ENCODE measurements at regions not wholly inside any gene's neighbourhood (a gene's known extent, or its start where the extent isn't known, plus 50 kb on each side); places are given as distances from the start of the nearest gene placed in this dataset.

DNA sequence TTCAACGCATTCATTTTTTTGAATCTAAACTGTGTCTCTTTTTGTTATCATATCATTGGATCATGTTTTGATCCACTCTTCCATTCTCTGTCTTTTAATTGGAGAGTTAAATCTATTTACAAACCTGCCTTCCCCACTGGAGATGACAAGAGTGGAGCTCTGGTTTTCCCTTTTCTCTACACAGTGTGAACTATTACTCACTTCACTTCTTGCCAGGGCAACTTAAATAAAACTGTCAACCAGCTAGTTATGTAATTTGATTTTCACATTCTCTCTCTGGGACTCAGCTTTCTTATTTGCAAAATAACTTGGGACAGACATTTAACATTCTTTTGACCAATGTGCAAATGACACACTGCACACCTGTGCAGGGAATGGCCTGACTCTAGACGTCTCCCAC is 230.8 kb upstream of the CST7 start:
- H3K36me3 Mint-ChIP-seq = no peaks in the 10 kb centered on the region
- H3K27ac Mint-ChIP-seq = no peak overlapping the region
- H3K4me3 Mint-ChIP-seq = no peak overlapping the region
- H3K27me3 Mint-ChIP-seq (ENCODE audit: low read depth in 3 of 3) = peaks cover 4 to 14% (median 6%) of the 10 kb centered on the region in 3 donors
- no peak for DNase-seq
- peaks cover 0 to 2% of the 10 kb centered on the region in 2 donors for H3K4me1 Mint-ChIP-seq
- H3K9me3 Mint-ChIP-seq = peaks cover 0 to 12% (median 8%) of the 10 kb centered on the region in 6 donors

DNA sequence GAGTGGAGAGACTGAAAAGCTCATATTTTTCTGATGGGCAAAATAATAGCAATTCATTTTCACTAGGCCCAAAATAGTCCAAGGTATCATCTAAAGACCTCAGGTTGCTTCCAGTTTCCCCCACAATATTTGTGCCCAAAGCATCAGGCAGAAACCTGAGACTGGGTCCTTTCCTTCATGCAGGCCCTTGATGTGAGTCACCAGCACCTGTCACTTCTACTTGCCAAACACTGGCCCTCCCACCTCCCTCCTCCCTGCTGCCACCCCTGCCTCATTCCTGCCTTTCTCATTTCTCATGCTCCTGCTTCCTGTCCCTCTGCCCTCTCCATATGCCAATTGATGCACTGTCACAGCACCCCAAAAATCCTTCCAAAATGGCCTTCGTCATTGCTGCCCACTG is 230.4 kb upstream of the CST7 start:
- H3K4me3 Mint-ChIP-seq = no peak overlapping the region
- H3K9me3 Mint-ChIP-seq = peaks cover 0 to 7% (median 5%) of the 10 kb centered on the region in 6 donors
- DNase-seq = no peak
- H3K4me1 Mint-ChIP-seq = peaks cover 3 to 6% of the 10 kb centered on the region in 2 donors
- H3K36me3 Mint-ChIP-seq = no peaks in the 10 kb centered on the region
- peaks cover 4 to 14% (median 4%) of the 10 kb centered on the region in 3 donors for H3K27me3 Mint-ChIP-seq (ENCODE audit: low read depth in 3 of 3)
- H3K27ac Mint-ChIP-seq = no peak overlapping the region

DNA sequence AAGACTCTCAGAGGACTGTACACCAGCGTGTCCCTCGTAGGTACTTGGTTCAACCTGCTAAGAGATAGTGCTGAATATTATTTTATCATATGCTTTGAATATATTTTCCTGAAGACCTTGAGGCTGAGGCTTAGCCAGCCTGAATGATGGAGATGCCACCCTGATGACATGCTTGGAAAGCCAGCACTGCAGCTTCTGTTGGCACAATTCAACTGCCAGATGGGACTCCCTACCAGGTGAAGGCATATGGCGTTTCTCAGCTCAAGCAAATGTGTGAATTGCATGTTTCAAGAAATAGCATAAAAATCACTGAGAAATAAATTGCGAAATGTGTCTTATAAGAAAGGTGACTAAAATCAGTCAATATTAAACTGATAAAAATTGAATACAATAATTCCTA is 228.1 kb upstream of the CST7 start:
- no peak for DNase-seq
- peaks cover 3 to 14% (median 8%) of the 10 kb centered on the region in 3 donors for H3K27me3 Mint-ChIP-seq (ENCODE audit: low read depth in 3 of 3)
- no peaks in the 10 kb centered on the region for H3K36me3 Mint-ChIP-seq
- peaks cover 7 to 8% of the 10 kb centered on the region in 2 donors for H3K4me1 Mint-ChIP-seq
- H3K27ac Mint-ChIP-seq = no peak overlapping the region
- no peaks in the 10 kb centered on the region for H3K9me3 Mint-ChIP-seq
- no peak overlapping the region for H3K4me3 Mint-ChIP-seq

DNA sequence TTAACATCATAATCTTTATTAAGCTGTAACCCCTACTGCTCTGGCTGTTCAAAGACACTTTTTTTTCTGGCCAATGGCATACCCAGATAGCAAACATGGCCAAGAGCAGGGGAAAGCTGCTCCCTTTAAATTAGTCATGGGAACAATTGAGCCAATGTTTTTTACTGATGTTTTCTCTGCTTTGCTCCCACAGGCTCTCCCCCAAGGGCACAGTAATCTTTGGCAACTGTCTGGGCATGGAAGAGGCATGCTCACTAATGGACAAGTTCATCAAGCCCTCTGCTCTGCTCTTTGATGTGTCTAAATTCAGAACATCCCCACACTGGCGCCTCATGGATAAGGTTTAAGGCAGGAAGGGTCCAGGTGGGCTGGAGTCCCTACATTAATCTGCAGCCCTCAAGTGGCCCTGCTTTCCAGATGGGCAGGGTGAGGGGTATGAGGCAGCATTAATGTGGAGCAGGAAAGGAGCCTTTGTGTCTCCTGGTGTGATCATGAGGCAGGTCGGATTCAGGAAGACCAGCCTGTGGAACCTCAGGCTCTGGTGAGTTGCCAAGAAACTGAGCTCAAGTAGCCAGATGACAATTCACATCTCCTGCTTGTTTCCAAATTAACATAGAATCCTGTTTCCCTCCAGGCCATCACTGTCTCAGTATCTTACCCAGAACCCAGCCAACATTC is 227.0 kb upstream of the CST7 start:
- no peak for DNase-seq
- H3K9me3 Mint-ChIP-seq = no peaks in the 10 kb centered on the region
- H3K27me3 Mint-ChIP-seq (ENCODE audit: low read depth in 3 of 3) = peaks cover 3 to 14% (median 8%) of the 10 kb centered on the region in 3 donors
- H3K36me3 Mint-ChIP-seq = no peaks in the 10 kb centered on the region
- H3K4me1 Mint-ChIP-seq = peaks cover 7 to 8% of the 10 kb centered on the region in 2 donors
- H3K27ac Mint-ChIP-seq = no peak overlapping the region
- H3K4me3 Mint-ChIP-seq = no peak overlapping the region

DNA sequence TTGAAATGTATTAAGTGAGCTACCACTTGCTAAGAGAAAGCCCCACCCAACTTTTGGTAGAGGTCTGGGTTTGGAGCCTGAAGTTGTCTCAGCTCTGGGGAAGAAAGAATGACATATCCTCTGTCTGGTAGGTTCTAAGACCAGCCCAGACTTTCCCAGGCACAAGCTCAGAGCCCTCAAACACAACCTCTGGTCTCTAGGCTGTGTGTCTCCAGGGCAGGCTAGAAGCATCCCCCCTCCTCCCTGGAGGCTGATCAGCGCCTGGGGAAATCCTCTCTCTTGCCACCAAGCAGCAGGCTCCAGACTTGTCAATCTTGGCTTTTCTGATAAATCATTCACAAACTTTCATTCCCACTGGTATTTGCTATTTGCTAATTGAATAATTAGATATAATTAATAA is 226.5 kb upstream of the CST7 start:
- Mint-ChIP-seq H3K36me3 (no peaks in the 10 kb centered on the region), H3K27me3 (ENCODE audit: low read depth in 3 of 3) (peaks cover 3 to 14% (median 8%) of the 10 kb centered on the region in 3 donors), H3K27ac (no peak overlapping the region)

DNA sequence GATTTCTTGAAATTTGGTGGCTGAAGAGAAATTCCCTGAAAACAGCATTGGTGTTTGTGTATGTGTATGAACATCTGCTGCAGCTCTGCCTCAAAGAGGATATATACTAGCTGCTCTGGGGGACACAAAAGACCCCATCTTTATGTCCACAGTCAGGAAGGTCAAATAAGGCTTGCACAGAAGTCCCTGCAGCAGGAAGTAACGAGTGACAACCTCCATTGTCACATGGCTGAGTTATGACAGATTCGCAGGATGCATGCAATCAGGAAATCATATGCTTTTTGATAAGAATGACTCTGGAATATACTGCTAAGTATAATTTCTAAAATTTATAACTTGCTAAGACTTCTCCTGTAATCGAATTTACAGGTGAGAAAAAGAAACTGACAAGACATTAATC is 225.9 kb upstream of the CST7 start:
- Mint-ChIP-seq H3K4me3 (peak overlapping the region in 1 of 5 donors; percentile 31), H3K27ac (no peak overlapping the region)

More for the DNA sequence above, 226.5 kb upstream of the CST7 start:
- DNase-seq = no peak
- no peak overlapping the region for H3K4me3 Mint-ChIP-seq
- no peaks in the 10 kb centered on the region for H3K9me3 Mint-ChIP-seq
- H3K4me1 Mint-ChIP-seq = peaks cover 7 to 8% of the 10 kb centered on the region in 2 donors

DNA sequence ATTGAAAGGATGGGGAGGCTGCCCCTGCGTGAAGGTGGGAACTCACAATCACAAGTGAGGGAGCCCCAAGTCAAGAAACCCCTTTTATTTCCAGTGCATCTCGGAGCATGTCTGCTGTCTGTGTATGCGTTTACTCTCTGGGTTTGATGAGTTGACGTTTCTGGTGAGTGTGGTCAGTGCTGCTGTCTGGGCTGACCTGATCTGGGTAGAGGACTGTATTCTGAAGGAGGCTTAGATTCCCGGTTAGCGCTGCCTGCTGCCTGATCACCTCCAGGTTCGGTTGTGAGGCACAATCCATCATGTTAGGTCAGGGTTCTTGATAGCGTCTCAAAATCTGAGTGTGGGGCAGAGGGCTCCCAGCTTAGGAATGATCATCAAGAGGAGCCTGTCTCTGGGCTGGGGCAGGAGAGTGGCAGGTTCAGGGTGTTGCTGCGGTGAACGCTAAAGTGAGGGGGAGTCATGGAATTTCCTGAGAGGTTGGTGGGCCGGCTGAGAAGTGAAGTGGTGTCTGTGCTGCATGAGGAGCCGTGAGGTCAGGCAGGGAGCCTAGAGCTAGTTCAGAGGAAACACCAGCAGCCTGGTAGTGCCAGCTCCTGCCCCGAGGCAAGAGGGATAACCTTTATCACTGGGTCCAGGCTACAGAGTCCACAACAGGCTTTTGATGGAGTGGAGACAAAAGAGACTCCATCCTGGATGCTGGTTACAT is 225.3 kb upstream of the CST7 start:
- Mint-ChIP-seq H3K4me3 (no peak overlapping the region), H3K4me1 (peaks cover 7 to 8% of the 10 kb centered on the region in 2 donors), H3K36me3 (no peaks in the 10 kb centered on the region), H3K27ac (peak overlapping the region in 1 of 6 donors; percentile 5), H3K27me3 (ENCODE audit: low read depth in 3 of 3) (peaks cover 3 to 14% (median 7%) of the 10 kb centered on the region in 3 donors), H3K9me3 (no peaks in the 10 kb centered on the region)
- no peak for DNase-seq

More for the DNA sequence above, 225.9 kb upstream of the CST7 start:
- Mint-ChIP-seq H3K27me3 (ENCODE audit: low read depth in 3 of 3) (peaks cover 3 to 14% (median 7%) of the 10 kb centered on the region in 3 donors), H3K9me3 (no peaks in the 10 kb centered on the region), H3K36me3 (no peaks in the 10 kb centered on the region), H3K4me1 (peaks cover 7 to 8% of the 10 kb centered on the region in 2 donors)
- DNase-seq = no peak

DNA sequence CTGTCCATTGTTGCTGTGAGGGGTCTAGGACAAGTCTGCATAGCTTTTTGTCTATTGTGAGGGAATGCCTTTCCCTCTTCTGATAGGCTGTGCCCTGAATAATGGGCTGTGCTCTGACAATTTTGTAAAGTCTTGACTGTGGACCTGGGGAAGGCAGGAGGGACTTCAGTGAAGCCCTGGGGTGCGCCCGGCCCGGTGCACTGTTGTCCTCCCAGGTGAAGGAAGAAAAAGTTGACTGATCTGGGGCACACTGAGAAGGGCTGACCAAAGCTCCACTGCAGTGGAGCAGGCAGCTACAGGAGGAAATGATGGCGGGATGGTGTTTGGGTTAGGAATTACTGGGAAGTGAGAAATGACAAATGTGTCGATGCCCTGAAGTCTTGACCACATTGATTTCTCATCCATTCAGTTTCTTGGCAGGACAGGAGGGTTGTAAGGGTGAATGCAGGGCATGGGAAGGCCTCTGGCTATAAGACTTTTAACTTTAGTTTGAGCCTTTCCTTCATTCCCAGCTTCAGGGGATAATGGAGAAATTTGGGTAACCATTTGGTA is 224.0 kb upstream of the CST7 start:
- H3K4me1 Mint-ChIP-seq = peaks cover 7 to 8% of the 10 kb centered on the region in 2 donors
- no peak overlapping the region for H3K27ac Mint-ChIP-seq
- no peaks in the 10 kb centered on the region for H3K36me3 Mint-ChIP-seq
- H3K27me3 Mint-ChIP-seq (ENCODE audit: low read depth in 3 of 3) = peaks cover 3 to 7% (median 7%) of the 10 kb centered on the region in 3 donors
- DNase-seq = no peak
- no peaks in the 10 kb centered on the region for H3K9me3 Mint-ChIP-seq
- no peak overlapping the region for H3K4me3 Mint-ChIP-seq

DNA sequence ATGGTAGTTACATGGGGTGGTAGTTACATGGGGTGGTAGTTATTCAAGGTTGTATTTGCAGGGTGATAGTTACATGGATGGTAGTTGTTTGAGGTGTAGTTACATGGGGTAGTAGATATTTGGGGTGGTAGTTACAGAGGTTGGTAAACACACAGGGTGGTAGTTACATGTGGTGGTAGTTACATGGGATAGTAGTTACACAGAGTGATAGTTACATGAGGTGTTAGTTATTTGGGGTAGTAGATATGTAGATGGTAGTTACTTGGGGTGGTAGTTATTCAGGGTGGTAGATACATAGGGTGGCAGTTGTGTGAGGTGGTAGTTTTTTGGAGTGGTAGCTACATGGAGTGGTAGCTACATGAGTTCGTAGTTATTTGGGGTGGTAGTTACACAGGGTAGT is 221.3 kb upstream of the CST7 start:
- no peaks in the 10 kb centered on the region for H3K9me3 Mint-ChIP-seq
- no peak overlapping the region for H3K27ac Mint-ChIP-seq
- H3K36me3 Mint-ChIP-seq = no peaks in the 10 kb centered on the region
- H3K4me1 Mint-ChIP-seq = peaks cover 7 to 8% of the 10 kb centered on the region in 2 donors
- peaks cover 3 to 5% (median 3%) of the 10 kb centered on the region in 3 donors for H3K27me3 Mint-ChIP-seq (ENCODE audit: low read depth in 3 of 3)
- no peak overlapping the region for H3K4me3 Mint-ChIP-seq
- no peak for DNase-seq

DNA sequence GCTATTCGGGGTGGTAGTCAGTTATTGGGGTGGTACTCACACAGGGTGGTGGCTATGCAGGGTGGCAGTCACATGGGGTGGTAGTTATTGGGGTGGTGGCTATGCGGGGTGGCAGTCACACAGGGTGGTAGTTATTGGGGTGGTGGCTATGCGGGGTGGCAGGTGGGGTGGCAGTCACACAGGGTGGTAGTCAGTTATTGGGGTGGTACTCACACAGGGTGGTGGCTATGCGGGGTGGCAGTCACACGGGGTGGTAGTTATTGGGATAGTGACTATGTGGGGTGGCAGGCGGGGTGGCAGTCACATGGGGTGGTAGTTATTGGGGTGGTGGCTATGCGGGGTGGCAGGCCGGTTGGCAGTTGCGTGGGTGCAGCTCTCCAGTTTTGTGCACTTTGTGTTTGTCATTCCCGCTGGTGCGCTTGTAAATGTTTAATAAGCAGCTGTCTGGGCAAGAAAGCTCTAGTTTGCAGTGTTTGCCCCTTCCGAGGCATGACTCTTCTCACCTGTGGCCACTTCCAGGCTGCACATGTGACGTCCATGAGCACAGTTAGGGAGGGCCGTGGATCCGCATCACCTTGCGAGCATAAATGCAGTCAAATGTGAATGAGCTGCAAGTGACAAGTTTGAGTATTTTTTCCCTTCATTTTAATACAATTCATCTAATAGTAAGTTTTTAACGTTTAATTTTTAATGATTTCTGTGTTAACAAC is 219.0 kb upstream of the CST7 start:
- no peak overlapping the region for H3K4me3 Mint-ChIP-seq
- no peaks in the 10 kb centered on the region for H3K36me3 Mint-ChIP-seq
- peaks cover 0 to under 1% (median under 1%) of the 10 kb centered on the region in 3 donors for H3K27me3 Mint-ChIP-seq (ENCODE audit: low read depth in 3 of 3)
- H3K27ac Mint-ChIP-seq = no peak overlapping the region
- DNase-seq = no peak
- H3K4me1 Mint-ChIP-seq = no peaks in the 10 kb centered on the region
- H3K9me3 Mint-ChIP-seq = no peaks in the 10 kb centered on the region

DNA sequence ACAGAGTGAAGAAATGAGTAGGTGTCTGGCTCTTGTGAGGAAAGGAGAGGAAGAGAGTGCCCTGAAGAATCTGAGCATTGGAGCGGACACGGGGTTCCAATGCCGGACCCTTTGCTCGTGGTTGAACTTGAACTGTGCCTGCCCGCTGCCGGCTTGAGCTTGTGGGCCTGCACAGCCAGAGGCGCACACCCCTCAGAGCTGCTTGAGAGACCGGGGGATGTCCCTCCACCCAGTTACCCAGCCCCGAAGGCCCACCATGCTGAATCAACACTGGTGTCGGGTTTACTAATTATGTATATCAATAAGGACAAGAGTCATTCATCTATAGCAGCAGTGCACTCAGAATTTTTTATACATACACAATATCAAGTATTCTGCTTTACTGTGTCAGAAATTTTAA is 218.3 kb upstream of the CST7 start:
- no peak overlapping the region for H3K4me3 Mint-ChIP-seq
- H3K4me1 Mint-ChIP-seq = no peaks in the 10 kb centered on the region
- no peaks in the 10 kb centered on the region for H3K27me3 Mint-ChIP-seq (ENCODE audit: low read depth in 3 of 3)
- no peaks in the 10 kb centered on the region for H3K9me3 Mint-ChIP-seq
- H3K36me3 Mint-ChIP-seq = no peaks in the 10 kb centered on the region
- no peak for DNase-seq
- H3K27ac Mint-ChIP-seq = no peak overlapping the region

DNA sequence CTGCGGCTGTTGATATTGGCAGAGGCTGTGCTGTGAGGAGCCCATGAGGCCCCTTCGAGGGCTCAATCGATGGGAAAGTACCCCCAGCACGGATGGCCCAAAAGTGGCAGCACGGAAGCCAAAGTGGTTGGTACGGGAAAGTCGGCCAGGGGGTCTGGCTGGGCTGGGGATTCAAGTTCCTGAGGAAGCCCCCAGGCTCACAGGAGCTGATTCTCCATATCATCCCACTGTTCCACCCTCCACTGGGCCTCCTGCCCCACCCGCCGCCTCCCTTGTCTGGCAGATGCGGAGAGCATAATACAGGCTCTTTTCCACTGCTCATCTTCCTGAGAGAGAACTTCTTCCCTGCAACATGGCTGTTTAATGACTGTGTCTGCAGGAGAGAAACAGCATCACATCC is 217.8 kb upstream of the CST7 start:
- H3K4me1 Mint-ChIP-seq = no peaks in the 10 kb centered on the region
- no peaks in the 10 kb centered on the region for H3K9me3 Mint-ChIP-seq
- no peak overlapping the region for H3K27ac Mint-ChIP-seq
- H3K27me3 Mint-ChIP-seq (ENCODE audit: low read depth in 3 of 3) = no peaks in the 10 kb centered on the region
- DNase-seq = no peak
- H3K36me3 Mint-ChIP-seq = no peaks in the 10 kb centered on the region
- H3K4me3 Mint-ChIP-seq = no peak overlapping the region

DNA sequence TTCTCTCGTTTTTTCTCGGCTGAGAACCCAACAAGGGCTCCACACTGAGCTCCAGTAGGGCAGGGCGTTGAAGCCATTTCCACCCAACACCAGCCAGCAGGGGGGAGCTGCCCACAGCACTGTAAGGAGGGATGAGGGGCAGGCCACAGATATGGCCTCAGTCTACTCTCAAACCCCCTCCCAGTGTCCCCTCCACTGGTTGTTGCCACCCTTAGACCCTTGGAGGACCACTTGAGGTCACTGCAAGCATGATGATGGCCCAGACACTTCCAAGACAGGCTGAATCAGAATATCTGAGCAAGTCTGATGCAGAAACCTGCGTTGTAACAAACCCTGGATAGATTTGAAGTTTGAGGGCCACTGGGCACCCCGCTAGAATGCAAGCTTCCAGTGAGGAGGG is 217.0 kb upstream of the CST7 start:
- no peak for DNase-seq
- Mint-ChIP-seq H3K27ac (no peak overlapping the region), H3K27me3 (ENCODE audit: low read depth in 3 of 3) (no peaks in the 10 kb centered on the region), H3K4me3 (no peak overlapping the region), H3K4me1 (no peaks in the 10 kb centered on the region), H3K9me3 (no peaks in the 10 kb centered on the region), H3K36me3 (no peaks in the 10 kb centered on the region)

DNA sequence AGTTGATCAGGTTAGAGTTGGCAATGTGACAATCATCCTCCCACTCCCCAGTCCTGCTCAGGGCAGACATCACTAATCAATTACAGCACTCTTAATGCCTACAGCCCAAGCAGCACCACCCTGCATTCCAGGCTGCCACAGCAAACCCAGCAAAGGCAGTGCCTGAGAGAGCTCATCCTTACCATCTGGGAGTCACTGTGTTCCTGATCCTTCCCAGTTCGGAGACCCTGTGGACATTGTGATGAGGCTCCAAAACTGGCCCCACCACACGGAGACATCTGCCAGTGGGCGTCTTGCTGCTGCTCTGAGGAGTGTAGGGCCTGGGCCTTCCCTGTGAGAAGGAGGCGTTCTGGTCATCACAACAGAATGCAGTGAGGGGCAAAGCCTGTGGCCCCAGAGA is 216.5 kb upstream of the CST7 start:
- no peak overlapping the region for H3K27ac Mint-ChIP-seq
- no peak for DNase-seq
- no peaks in the 10 kb centered on the region for H3K36me3 Mint-ChIP-seq
- H3K27me3 Mint-ChIP-seq (ENCODE audit: low read depth in 3 of 3) = no peaks in the 10 kb centered on the region
- H3K4me1 Mint-ChIP-seq = no peaks in the 10 kb centered on the region
- H3K9me3 Mint-ChIP-seq = no peaks in the 10 kb centered on the region
- H3K4me3 Mint-ChIP-seq = no peak overlapping the region

Measured in immature natural killer cell (primary cell).